Tibial nerve (tissue), 4 donors: ENCODE measurements at regions not wholly inside any gene's neighbourhood (a gene's known extent, or its start where the extent isn't known, plus 50 kb on each side); places are given as distances from the start of the nearest gene placed in this dataset.

ENCODE experiments used
- DNase-seq, 2 donors: peaks; one replicate each; pipeline ENCODE4 v3.0.0-alpha.2; 2019; ENCODE audit warnings: low spot score in 2 of 2
- H3K27ac ChIP-seq, 4 donors: fragments of 200-600 bp; sonication (generic) in 3 of 4; one replicate each; pipeline ENCODE4 v1.5.1; 2017 to 2019; ENCODE audit warnings: mild to moderate bottlenecking in 1 of 4
- H3K27me3 ChIP-seq, 2 donors: fragments of 200-600 bp; sonication (generic) in 1 of 2; one replicate each; pipeline versions ENCODE4 v1.5.1 to v1.6.0; 2017 to 2019
- H3K36me3 ChIP-seq, 3 donors: fragments of 200-600 bp; sonication (generic); one replicate each; pipeline ENCODE4 v1.5.1; 2018 to 2019
- H3K4me1 ChIP-seq, 4 donors: fragments of 200-600 bp; sonication (generic) in 3 of 4; one replicate each; pipeline ENCODE4 v1.5.1; 2017 to 2019
- H3K4me3 ChIP-seq, 4 donors: fragments of 200-600 bp; sonication (generic) in 3 of 4; one replicate each; pipeline ENCODE4 v1.5.1; 2017 to 2019; ENCODE audit warnings: mild to moderate bottlenecking in 1 of 4, moderate library complexity in 1 of 4
- H3K9me3 ChIP-seq, 4 donors: fragments of 200-600 bp; sonication (generic) in 3 of 4; one replicate each; pipeline ENCODE4 v1.5.1; 2017 to 2019
- EP300 ChIP-seq, 2 donors: sonication (generic); formaldehyde crosslinking; IDR thresholded peaks; one replicate each; pipeline ENCODE4 v1.6.1; 2017; ENCODE audit warnings: antibody characterized with exemption in 2 of 2, mild to moderate bottlenecking in 1 of 2
- POLR2A ChIP-seq, 2 donors: fragments of 450-650 bp; IDR thresholded peaks; one replicate each; pipeline ENCODE4 v1.6.1; 2017; ENCODE audit warnings: antibody characterized with exemption in 2 of 2, mild to moderate bottlenecking in 2 of 2, moderate library complexity in 2 of 2
- WGBS, 2 donors: methylation state at CpG; one replicate each; pipeline ENCODE4 v1.1.5; 2018; 5-methylcytosine and 5-hydroxymethylcytosine counted together
- TF ChIP-seq, protein P1 (sequence below), 5 experiments: fragments of 200-600 bp in 3 of 5; fragments of 450-650 bp in 2 of 5; sonication (generic) in 3 of 5; IDR thresholded peaks; one replicate each; pipeline ENCODE4 v1.5.1; 2016 to 2019; ENCODE audit warnings: antibody characterized with exemption in 5 of 5, mild to moderate bottlenecking in 3 of 5, moderate library complexity in 2 of 5

DNA sequence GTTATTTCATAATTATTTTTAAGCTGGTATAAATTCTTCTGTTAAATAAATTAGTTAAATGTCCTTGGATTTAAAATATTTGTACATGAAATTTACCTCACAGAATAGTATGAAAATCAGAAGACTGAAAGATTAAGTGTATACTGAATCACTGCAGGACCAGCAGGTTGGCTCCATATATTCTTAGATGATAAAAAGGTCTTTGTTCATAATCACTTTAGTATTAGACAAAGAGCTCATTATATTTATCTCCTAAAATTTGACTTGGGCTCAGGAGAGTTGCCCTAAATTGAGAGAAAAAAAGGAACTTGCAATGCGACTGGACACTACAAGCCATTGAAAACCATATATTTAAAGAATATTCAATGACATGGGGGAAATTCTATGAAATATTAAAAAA lies 766.4 kb upstream of the CITED2 start:
- H3K27me3 ChIP-seq: no peaks in the 10 kb centered on the region
- no peaks in the 10 kb centered on the region for H3K9me3 ChIP-seq
- H3K27ac ChIP-seq: no peak overlapping the region
- whole genome bisulfite sequencing, 2 donors: 49 to 62% methylated on average over 1 of the region's 1 CpG
- H3K36me3 ChIP-seq: no peaks in the 10 kb centered on the region
- no peak overlapping the region for H3K4me3 ChIP-seq
- DNase-seq: no peak
- H3K4me1 ChIP-seq: no peaks in the 10 kb centered on the region
- TF ChIP-seq POLR2A (IDR thresholded peaks at IDR 0.05) (no peak), EP300 (IDR thresholded peaks at IDR 0.05) (no peak)
- TF ChIP-seq, protein P1, sequence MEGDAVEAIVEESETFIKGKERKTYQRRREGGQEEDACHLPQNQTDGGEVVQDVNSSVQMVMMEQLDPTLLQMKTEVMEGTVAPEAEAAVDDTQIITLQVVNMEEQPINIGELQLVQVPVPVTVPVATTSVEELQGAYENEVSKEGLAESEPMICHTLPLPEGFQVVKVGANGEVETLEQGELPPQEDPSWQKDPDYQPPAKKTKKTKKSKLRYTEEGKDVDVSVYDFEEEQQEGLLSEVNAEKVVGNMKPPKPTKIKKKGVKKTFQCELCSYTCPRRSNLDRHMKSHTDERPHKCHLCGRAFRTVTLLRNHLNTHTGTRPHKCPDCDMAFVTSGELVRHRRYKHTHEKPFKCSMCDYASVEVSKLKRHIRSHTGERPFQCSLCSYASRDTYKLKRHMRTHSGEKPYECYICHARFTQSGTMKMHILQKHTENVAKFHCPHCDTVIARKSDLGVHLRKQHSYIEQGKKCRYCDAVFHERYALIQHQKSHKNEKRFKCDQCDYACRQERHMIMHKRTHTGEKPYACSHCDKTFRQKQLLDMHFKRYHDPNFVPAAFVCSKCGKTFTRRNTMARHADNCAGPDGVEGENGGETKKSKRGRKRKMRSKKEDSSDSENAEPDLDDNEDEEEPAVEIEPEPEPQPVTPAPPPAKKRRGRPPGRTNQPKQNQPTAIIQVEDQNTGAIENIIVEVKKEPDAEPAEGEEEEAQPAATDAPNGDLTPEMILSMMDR (IDR thresholded peaks at IDR 0.05): no peak

DNA sequence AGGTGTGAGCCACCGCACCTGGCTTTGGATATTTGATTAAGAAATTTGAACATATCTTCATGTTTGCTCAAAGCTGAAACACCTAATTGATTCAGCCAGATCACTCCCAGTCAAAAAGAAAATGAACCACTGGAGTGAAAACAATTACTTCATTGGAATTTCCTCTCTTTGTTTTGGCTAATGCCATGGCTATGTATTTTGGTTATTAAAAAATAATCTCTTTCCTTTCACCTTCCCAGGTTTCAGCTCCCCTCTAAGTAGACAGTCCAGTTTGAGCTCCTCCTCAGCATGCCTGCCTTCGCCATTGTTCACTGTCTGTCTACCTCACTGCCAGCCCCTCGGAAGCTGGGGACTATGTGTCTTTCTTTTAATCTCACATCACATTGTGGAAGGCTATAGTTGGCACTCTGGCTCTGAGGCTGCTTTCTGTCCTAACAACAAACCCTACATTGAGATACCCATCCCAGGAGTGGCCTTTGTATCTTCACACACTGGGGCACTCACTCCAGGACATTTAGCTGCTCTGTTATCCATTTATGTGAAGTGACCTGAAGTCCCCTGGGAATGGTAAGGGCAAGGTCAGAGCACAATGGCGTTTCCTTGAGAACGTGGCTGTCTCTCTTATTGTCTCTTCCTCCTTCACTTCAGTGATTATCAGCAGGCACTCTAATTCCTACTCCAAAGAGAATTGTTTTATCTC lies 764.0 kb upstream of the CITED2 start:
- Histone ChIP-seq H3K27ac (no peak overlapping the region), H3K27me3 (no peaks in the 10 kb centered on the region), H3K9me3 (peaks cover 0 to 16% (median 4%) of the 10 kb centered on the region in 4 donors), H3K4me1 (no peaks in the 10 kb centered on the region), H3K36me3 (no peaks in the 10 kb centered on the region), H3K4me3 (no peak overlapping the region)
- no peak for TF ChIP-seq EP300 (IDR thresholded peaks at IDR 0.05)
- TF ChIP-seq, protein P1 (IDR thresholded peaks at IDR 0.05): no peak
- DNase-seq: no peak
- 55 to 62% methylated on average over 5 of the region's 5 CpGs for WGBS, 2 donors

DNA sequence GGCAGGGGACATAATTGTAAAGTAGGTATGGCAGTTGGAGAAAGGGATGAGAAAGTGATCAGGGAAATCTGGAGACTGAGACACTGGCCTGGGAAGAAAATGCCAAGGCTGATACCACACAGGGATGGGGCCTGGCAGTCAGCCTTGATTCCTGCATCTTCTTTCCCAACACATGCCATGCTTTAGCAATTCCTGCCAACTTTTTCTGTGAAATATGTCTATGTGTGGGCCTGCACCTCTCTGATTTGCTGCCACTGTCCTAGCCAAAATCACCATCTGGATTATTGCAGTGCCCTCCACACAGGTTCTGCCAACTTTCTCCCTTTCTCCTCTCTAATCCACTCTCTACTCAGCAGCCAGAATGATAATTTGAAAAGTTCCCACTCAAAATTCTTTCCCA lies 759.8 kb upstream of the CITED2 start:
- no peak for DNase-seq
- TF ChIP-seq EP300 (IDR thresholded peaks at IDR 0.05) (no peak), POLR2A (IDR thresholded peaks at IDR 0.05) (no peak)
- TF ChIP-seq, protein P1 (IDR thresholded peaks at IDR 0.05): no peak
- Histone ChIP-seq H3K4me1 (no peaks in the 10 kb centered on the region), H3K36me3 (no peaks in the 10 kb centered on the region), H3K4me3 (no peak overlapping the region), H3K9me3 (peaks cover 0 to 40% (median 10%) of the 10 kb centered on the region in 4 donors), H3K27me3 (no peaks in the 10 kb centered on the region), H3K27ac (no peak overlapping the region)

DNA sequence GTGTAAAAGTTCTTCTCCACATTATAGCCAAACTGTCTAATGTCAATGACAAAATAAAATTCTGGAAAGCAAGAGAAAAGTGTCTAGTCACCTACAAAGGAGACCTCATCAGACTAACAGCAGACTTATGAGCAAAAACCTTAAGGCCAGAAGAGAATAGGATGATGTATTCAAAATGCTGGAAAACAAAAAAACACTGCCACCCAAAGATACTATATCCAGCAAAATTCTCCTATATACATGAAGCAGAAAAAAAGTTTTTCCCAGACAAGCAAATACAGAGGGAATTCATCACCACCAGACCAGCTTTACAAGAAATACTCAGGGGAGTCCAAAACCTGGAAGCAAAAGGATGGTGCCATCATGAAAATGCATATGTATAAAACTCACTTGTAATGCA lies 755.6 kb upstream of the CITED2 start:
- Histone ChIP-seq H3K4me1 (no peaks in the 10 kb centered on the region), H3K9me3 (peaks cover 0 to 45% (median 8%) of the 10 kb centered on the region in 4 donors), H3K4me3 (no peak overlapping the region), H3K27ac (no peak overlapping the region), H3K36me3 (no peaks in the 10 kb centered on the region), H3K27me3 (no peaks in the 10 kb centered on the region)
- DNase-seq: no peak
- TF ChIP-seq EP300 (IDR thresholded peaks at IDR 0.05) (no peak), POLR2A (IDR thresholded peaks at IDR 0.05) (no peak)
- TF ChIP-seq, protein P1 (IDR thresholded peaks at IDR 0.05): no peak

DNA sequence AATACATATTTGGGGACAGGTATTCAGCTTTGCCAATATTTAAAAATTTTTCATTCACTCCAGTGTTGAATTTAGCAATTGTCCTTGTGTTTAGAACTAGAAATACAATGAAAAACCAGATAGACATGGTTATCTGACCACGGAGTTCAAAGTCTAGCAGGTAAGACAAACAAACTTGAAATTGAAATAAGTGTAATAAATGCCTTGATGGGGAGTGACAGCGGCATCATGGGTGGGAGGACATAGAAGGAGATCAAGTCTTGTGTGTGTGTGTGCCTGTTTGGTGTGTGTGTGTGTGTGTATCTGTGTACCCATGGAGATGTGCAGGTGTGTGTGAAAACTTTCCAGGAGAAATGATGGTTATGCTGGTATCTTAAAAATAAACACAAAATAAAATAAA lies 750.0 kb upstream of the CITED2 start:
- H3K9me3 ChIP-seq: peaks cover 0 to 18% (median 3%) of the 10 kb centered on the region in 4 donors
- no peak overlapping the region for H3K27ac ChIP-seq
- DNase-seq: no peak
- H3K4me3 ChIP-seq: no peak overlapping the region
- WGBS, 2 donors: 93 to 100% methylated on average over 2 of the region's 2 CpGs
- TF ChIP-seq POLR2A (IDR thresholded peaks at IDR 0.05) (no peak), EP300 (IDR thresholded peaks at IDR 0.05) (no peak)
- TF ChIP-seq, protein P1 (IDR thresholded peaks at IDR 0.05): no peak
- no peaks in the 10 kb centered on the region for H3K4me1 ChIP-seq
- H3K36me3 ChIP-seq: no peaks in the 10 kb centered on the region
- no peaks in the 10 kb centered on the region for H3K27me3 ChIP-seq
